Stomach (tissue), 8 donors: ENCODE measurements at regions not wholly inside any gene's neighbourhood (a gene's known extent, or its start where the extent isn't known, plus 50 kb on each side); places are given as distances from the start of the nearest gene placed in this dataset.

Source experiments
- DNase-seq, 2 donors: peaks; one replicate each; pipeline versions ENCODE4 v3.0.0 to v3.0.0-alpha.2; 2013 to 2019
- H3K27ac ChIP-seq, 5 donors: fragments of 200-600 bp in 4 of 5; sonication (generic) in 4 of 5; one replicate each; pipeline ENCODE4 v1.5.1; 2013 to 2019; ENCODE audit warnings: mild to moderate bottlenecking in 1 of 5, moderate library complexity in 1 of 5
- H3K27me3 ChIP-seq, 3 donors: fragments of 200-600 bp; sonication (generic); one replicate each; pipeline ENCODE4 v1.5.1; 2017 to 2019; ENCODE audit warnings: mixed run types in 1 of 3
- H3K36me3 ChIP-seq, 4 donors: fragments of 200-600 bp; sonication (generic); 1 replicate in 3 of 4; 2 replicates in 1 of 4; pipeline ENCODE4 v1.5.1; 2016 to 2019
- H3K4me1 ChIP-seq, 4 donors: fragments of 200-600 bp; sonication (generic); one replicate each; pipeline ENCODE4 v1.5.1; 2016 to 2019
- H3K4me3 ChIP-seq, 4 donors: fragments of 200-600 bp; sonication (generic) in 3 of 4; one replicate each; pipeline ENCODE4 v1.5.1; 2016 to 2019; ENCODE audit warnings: mild to moderate bottlenecking in 1 of 4
- H3K9me3 ChIP-seq, 4 donors: fragments of 200-600 bp; sonication (generic); one replicate each; pipeline ENCODE4 v1.5.1; 2016 to 2019
- EP300 ChIP-seq: sonication (generic); formaldehyde crosslinking; IDR thresholded peaks from one replicate; pipeline ENCODE4 v1.6.1; 2017; ENCODE audit warnings: antibody characterized with exemption
- POLR2A ChIP-seq, 4 donors: fragments of 450-650 bp; IDR thresholded peaks; one replicate each; pipeline ENCODE4 v1.6.1; 2016; ENCODE audit warnings: antibody characterized with exemption in 4 of 4, control low read depth in 2 of 4, mild to moderate bottlenecking in 1 of 4, moderate library complexity in 1 of 4
- POLR2AphosphoS5 ChIP-seq, 3 donors: sonication (generic); formaldehyde crosslinking; IDR thresholded peaks; one replicate each; pipeline ENCODE4 v1.6.1; 2016; ENCODE audit warnings: antibody characterized with exemption in 3 of 3
- WGBS, 5 donors: extraction: QIAGEN DNeasy Blood & Tissue Kit in 3 of 5; methylation state at CpG; one replicate each; pipeline versions ENCODE4 v1.1.5 to v1.1.7; 2013 to 2018; 5-methylcytosine and 5-hydroxymethylcytosine counted together
- intact Hi-C: fragments of 100-400 bp; cut with DNase I; formaldehyde crosslinking; loops from one replicate; pipeline ENCODE4 v1.15.1; 2023; ENCODE audit warnings: low total_unique reads
- TF ChIP-seq, protein P1 (sequence below), 7 experiments: fragments of 450-650 bp in 4 of 7; fragments of 200-600 bp in 3 of 7; sonication (generic) in 3 of 7; IDR thresholded peaks; one replicate each; pipeline ENCODE4 v1.5.1; 2016 to 2019; ENCODE audit warnings: antibody characterized with exemption in 7 of 7, control low read depth in 2 of 7, mild to moderate bottlenecking in 1 of 7
- donor health status: healthy with polysubstance abuse.
- donor health status: Bipolar disorder and iron deficiency.
- donor health status: healthy.

DNA sequence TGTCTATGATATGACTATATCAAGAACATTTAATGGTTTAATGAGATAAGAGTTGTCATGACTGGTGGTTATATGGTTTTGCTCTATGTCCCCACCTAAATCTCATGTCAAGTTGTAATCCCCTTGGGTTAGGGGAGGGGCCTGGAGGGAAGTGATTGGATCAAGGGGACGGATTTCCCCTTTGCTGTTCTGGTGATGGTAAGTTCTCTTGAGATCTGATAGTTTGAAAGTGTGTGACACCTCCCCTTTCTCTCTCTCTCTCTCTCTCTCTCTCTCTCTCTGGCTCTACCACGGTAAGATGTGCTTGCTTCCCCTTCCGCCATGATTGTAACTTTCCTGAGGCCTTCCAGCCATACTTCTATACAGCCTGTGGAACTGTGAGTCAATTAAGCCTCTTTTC, 803.4 kb downstream of the TRIML1 start:
- H3K27me3 ChIP-seq: no peaks in the 10 kb centered on the region
- intact Hi-C loops: no loop called here
- no peaks in the 10 kb centered on the region for H3K36me3 ChIP-seq
- TF ChIP-seq, protein P1, sequence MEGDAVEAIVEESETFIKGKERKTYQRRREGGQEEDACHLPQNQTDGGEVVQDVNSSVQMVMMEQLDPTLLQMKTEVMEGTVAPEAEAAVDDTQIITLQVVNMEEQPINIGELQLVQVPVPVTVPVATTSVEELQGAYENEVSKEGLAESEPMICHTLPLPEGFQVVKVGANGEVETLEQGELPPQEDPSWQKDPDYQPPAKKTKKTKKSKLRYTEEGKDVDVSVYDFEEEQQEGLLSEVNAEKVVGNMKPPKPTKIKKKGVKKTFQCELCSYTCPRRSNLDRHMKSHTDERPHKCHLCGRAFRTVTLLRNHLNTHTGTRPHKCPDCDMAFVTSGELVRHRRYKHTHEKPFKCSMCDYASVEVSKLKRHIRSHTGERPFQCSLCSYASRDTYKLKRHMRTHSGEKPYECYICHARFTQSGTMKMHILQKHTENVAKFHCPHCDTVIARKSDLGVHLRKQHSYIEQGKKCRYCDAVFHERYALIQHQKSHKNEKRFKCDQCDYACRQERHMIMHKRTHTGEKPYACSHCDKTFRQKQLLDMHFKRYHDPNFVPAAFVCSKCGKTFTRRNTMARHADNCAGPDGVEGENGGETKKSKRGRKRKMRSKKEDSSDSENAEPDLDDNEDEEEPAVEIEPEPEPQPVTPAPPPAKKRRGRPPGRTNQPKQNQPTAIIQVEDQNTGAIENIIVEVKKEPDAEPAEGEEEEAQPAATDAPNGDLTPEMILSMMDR (IDR thresholded peaks at IDR 0.05): no peak
- no peak for TF ChIP-seq POLR2AphosphoS5 (IDR thresholded peaks at IDR 0.05)
- TF ChIP-seq EP300: no peak
- no peak for TF ChIP-seq POLR2A (IDR thresholded peaks at IDR 0.05)
- H3K4me3 ChIP-seq: no peak overlapping the region
- H3K9me3 ChIP-seq: no peaks in the 10 kb centered on the region
- 67 to 93% (median 87%) methylated on average over 3 of the region's 3 CpGs for WGBS, 5 donors
- DNase-seq: no peak
- no peak overlapping the region for H3K27ac ChIP-seq
- no peaks in the 10 kb centered on the region for H3K4me1 ChIP-seq

DNA sequence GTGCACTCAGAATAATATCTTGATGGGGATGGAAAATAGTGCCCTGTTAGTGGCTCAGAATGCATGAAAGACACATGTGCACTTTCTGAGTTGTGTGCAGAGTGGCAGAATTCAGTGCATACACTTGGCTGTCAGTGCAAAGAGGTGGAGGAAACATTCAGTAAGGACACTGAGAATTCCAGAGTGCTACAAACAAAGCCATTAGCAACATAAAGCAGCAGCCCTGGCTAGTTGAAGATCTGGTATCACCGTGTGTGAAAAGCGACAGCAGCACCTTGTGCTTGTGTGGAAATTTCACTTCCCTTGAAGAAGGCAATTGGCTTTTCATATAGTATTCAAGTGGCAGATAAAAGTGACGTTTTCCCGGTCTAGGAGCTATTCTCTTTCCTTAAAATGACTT, 810.4 kb downstream of the TRIML1 start:
- no peak for DNase-seq
- Histone ChIP-seq H3K9me3 (no peaks in the 10 kb centered on the region), H3K36me3 (no peaks in the 10 kb centered on the region), H3K27ac (no peak overlapping the region), H3K27me3 (no peaks in the 10 kb centered on the region), H3K4me3 (no peak overlapping the region), H3K4me1 (no peaks in the 10 kb centered on the region)
- intact Hi-C loops: no loop called here
- TF ChIP-seq, protein P1 (IDR thresholded peaks at IDR 0.05): no peak
- TF ChIP-seq EP300: no peak
- no peak for TF ChIP-seq POLR2A (IDR thresholded peaks at IDR 0.05)
- TF ChIP-seq POLR2AphosphoS5 (IDR thresholded peaks at IDR 0.05): no peak
- 36 to 57% (median 41%) methylated on average over 4 of the region's 4 CpGs for WGBS, 5 donors

DNA sequence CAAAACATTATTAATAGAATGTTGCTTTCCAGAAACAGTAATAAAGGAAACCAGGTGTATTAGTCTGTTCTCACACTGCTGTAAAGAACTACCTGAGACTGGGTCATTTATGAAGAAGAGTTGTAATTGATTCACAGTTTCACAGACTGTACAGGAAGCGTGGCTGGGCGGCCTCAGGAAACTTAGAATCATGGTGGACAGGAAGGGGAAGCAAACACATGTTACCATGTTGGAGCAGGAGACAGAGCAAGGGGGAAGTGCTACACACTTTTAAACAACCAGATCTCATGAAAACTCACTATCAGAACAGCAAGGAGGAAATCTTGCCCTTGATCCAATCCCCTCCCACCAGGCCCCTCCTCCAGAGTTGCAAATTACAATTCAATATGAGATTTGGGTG, 815.8 kb downstream of the TRIML1 start:
- H3K36me3 ChIP-seq: no peaks in the 10 kb centered on the region
- no peaks in the 10 kb centered on the region for H3K4me1 ChIP-seq
- no peak overlapping the region for H3K27ac ChIP-seq
- intact Hi-C loops: no loop called here
- DNase-seq: no peak
- TF ChIP-seq EP300: no peak
- no peak for TF ChIP-seq POLR2A (IDR thresholded peaks at IDR 0.05)
- TF ChIP-seq POLR2AphosphoS5 (IDR thresholded peaks at IDR 0.05): no peak
- TF ChIP-seq, protein P1 (IDR thresholded peaks at IDR 0.05): no peak
- H3K9me3 ChIP-seq: no peaks in the 10 kb centered on the region
- 76 to 89% (median 87%) methylated on average over 2 of the region's 2 CpGs for WGBS, 5 donors
- H3K27me3 ChIP-seq: no peaks in the 10 kb centered on the region
- H3K4me3 ChIP-seq: no peak overlapping the region

DNA sequence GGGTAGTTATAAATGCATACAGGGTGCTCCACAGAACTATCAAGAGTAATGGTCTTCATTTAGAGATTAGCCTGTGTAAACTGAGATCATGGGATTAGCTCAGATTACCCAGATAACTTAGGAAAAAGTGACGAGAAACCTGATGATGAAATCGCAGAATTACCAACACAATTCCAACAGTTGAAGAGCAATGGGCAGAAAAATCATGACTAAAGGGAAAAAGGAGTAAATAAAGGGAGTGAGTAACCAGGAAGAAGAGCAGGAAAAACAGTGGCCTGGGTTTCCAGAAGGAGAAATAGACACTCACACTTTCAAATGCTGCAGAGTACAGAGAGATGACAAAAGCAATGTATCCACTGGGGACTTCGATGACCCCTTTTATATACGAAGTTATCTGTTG, 817.3 kb downstream of the TRIML1 start:
- no peak for DNase-seq
- H3K9me3 ChIP-seq: no peaks in the 10 kb centered on the region
- 78 to 84% (median 81%) methylated on average over 4 of the region's 4 CpGs for WGBS, 5 donors
- H3K4me1 ChIP-seq: no peaks in the 10 kb centered on the region
- H3K27me3 ChIP-seq: no peaks in the 10 kb centered on the region
- H3K36me3 ChIP-seq: no peaks in the 10 kb centered on the region
- intact Hi-C loops: no loop called here
- H3K27ac ChIP-seq: no peak overlapping the region
- H3K4me3 ChIP-seq: no peak overlapping the region
- TF ChIP-seq POLR2AphosphoS5 (IDR thresholded peaks at IDR 0.05): no peak
- TF ChIP-seq, protein P1 (IDR thresholded peaks at IDR 0.05): no peak

DNA sequence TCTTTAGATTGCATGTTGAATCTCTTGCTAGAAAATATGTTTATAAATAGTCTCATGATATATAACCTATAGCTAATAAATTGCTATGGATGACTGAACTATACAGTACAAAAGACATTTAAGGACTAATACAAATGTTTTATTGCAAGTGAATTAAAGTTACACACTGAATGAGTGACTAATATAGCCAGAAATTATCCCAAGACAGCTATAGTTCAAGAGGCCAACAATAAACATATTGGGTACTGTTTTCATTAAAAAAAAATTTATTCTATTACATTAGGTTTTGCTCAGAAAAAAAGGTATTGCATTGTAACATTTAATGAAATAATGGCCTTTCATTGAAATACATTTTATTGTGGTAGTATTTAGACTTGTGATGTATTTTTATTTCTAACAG, 819.1 kb downstream of the TRIML1 start:
- Histone ChIP-seq H3K27ac (no peak overlapping the region), H3K9me3 (no peaks in the 10 kb centered on the region), H3K36me3 (no peaks in the 10 kb centered on the region), H3K4me3 (no peak overlapping the region), H3K27me3 (no peaks in the 10 kb centered on the region), H3K4me1 (no peaks in the 10 kb centered on the region)
- no peak for DNase-seq
- TF ChIP-seq POLR2A (IDR thresholded peaks at IDR 0.05): no peak
- TF ChIP-seq, protein P1 (IDR thresholded peaks at IDR 0.05): no peak
- TF ChIP-seq EP300: no peak
- intact Hi-C loops: no loop called here
